Activated T-cell treated with anti-CD3 and anti-CD28 coated beads for 24 hours (primary cell): ENCODE measurements at regions not wholly inside any gene's neighbourhood (a gene's known extent, or its start where the extent isn't known, plus 50 kb on each side); places are given as distances from the start of the nearest gene placed in this dataset.

Experiments used
- DNase-seq: peaks from one replicate; pipeline ENCODE4 v3.0.0-alpha.2; 2020; ENCODE audit warnings: low read depth

GRCh38 chr2:136062066-136062837 is 55.7 kb downstream of the CXCR4 start:
- DNase-seq: no peak

GRCh38 chr2:136060416-136060815 is 57.5 kb downstream of the CXCR4 start:
- no peak for DNase-seq

- no peak for DNase-seq
Measured at GRCh38 chr2:136059036-136059472, 58.9 kb downstream of the CXCR4 start.

DNA sequence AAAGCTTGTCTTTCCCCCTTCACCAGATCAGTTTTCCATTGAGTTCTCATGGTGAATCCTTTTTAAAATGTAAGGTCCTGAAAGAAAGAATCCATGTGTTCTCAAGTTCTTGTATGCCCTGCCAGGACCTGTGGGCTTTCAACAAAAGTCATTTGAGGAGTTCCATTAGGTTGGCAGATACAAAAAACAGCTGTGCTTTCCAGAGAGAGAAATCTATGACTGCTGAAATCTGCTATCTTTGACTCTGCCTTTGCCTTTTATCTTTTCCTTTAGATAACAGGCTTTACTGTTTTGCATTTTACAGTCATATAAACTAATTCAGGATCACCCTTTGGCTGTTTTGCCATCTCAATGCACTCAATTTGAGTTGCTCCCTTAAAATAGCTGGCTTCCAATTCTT is 59.7 kb downstream of the CXCR4 start:
- no peak for DNase-seq

DNA sequence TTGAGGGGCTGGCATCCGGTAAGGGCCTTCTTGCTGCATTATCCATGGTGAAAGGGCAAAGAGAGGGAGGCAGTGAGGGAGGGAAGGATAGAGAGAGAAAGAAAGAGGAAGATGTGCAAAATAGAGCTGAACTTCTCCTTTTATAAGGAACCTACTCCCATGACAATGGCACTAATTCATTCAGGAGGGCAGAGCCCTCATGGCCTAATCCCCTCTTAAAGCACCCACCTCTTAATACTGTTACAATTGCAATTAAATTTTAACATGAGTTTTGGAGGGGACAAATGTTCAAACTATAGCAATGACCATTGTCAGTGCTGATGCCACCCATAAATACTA is 60.2 kb downstream of the CXCR4 start:
- no peak for DNase-seq

- DNase-seq: peak; percentile 30
Measured at GRCh38 chr2:136057023-136057801, 60.7 kb downstream of the CXCR4 start.

GRCh38 chr2:136055929-136056688 is 61.8 kb downstream of the CXCR4 start:
- DNase-seq: peak; percentile 25

DNA sequence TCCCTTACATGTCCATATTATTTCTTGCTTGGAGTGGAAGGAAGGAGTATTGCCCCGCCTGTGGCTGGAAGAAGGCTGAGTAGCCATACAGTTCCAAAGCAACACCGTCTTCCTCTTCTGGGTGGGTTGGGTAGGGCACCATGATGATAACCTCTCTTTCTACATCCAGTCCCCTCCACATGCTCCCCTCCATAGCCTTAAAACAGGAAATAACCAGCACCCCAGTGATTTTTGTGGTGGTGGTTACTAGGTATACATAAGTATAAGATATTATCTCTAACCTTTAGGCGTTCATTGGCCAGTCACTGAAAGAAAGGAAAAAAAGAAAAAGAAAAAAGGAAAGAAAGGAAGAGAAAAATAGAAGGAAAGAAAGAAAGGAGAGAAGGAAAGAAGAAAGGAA is 63.1 kb downstream of the CXCR4 start:
- no peak for DNase-seq

GRCh38 chr2:136052369-136053362 is 65.3 kb downstream of the CXCR4 start:
- no peak for DNase-seq

DNA sequence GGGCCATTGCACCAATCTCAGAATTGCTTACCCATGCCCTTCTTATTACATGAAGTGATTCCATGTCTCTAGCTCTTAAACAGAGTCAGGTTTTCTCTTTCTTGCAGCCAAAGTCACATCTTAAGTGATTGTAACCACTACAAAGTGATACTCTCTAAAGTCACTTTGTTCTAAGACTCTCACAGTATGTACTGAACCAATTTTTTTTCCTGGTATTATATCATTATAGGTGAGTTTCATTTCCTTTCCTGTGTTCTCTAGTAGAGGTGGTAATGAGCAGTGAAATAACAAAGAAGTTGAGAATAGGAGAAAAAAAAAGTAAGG is 66.3 kb upstream of the DARS1 start:
- no peak for DNase-seq

GRCh38 chr2:136051001-136051724 is 65.7 kb upstream of the DARS1 start:
- no peak for DNase-seq

- DNase-seq: no peak
Measured at GRCh38 chr2:136049991-136050920, 64.8 kb upstream of the DARS1 start.

DNA sequence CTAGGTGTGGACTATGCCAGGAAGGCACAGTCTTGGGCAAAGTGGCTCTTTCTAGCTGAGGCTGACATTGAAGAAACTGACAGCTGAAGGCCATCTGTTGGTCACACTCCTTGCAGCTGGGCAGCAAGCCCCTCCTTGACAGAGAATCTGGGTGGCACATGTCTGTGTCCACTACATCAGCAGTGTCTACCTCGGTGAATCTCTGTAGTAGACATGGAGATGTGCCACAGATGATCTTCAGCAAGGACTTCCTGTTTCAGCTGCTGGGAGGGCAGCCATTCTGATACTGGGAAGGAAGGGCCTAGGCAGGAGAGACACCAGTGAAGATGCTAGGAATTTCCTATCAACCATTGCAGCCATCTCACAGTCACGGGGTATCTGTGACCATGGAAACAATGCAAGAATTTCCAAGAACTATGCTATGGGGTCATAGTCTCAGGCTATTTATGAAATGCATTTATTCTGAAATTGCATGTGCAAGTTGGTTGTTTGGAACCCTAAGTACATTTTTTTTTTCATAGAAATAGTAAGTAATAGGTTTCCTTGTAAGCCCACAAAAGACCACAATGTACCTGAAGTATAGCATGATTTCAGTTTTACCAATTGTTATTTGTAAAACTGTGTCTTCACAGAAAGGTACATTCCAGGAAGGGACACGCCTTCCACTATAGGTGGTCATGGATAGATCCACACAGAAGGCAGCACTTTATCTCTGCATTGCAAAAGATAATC is 63.8 kb upstream of the DARS1 start:
- DNase-seq: no peak

DNA sequence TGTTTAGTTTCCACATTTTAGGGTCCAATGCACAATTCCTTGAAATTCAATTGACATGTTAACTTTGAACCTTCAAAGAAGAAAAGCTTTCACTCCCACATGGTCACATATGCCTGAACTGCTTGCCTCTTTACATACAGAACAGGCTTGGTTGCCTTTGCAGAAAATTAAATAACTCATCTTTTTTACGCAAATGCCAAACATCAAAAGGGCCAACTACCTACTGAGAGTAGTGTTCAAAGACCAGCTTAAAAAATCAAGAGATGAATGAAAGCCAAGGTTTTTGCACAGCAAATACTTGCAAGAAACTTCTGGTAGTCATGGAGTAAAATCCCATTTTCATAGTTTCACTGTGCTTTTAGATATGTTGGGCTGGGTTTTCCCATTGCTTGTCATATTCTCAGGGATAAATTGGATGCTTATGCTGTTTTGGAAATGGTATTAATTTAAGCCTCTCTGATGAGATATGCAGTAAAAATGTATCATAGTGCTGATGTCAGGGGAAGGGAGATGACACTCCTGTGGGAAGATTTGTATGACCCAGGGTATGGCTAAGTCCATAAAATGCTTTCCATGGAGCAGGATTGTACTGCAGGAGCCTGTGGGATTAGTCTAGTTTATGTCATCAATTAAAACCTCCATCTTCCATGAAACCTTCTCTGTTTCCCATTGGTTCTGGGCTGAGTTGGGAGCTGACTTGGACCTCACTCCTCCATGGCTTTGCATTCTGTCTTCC is 60.6 kb upstream of the DARS1 start:
- DNase-seq: no peak

DNA sequence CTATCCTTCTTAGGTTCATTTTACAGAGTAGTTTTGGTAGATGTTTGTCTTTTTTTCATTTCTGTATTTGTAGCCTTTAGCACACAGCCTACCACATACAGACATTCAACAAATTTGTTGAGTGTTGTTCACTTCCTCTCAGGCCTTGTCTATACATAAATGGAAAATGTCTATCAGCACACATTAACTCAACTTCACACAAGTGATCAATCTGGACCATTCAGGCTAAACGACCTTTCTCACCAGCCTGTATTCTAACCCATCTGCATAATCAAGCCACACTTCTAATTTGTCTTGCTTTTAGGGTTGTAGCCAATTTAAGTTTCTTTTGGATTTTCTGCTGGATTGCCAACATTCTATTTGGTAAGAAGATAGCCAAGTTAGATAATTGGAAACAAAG is 59.9 kb upstream of the DARS1 start:
- no peak for DNase-seq
